ENCODE measurements at regions not wholly inside any gene's neighbourhood (a gene's known extent, or its start where the extent isn't known, plus 50 kb on each side); places are given as distances from the start of the nearest gene placed in this dataset.

DNA sequence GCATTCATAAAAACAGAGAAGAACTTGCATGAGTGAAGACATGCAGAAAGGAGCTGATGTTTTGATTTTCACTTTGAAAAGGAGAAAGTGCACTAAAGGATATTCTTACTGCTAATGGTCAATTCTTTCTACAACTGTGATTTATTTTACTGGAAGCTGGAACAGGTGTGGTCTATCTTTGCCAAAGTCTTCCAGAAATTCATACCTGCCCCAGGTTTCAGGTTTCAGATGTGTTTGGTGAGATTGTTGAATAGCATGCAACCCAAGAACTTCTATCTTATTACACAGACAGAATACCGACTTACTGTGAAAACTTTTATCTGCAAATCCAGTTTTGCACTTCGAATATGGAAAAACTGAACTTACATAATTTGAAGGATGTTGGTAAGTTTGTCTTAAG, 388.3 kb downstream of the PDGFC start:
- Mint-ChIP-seq H3K4me1 (peaks cover 41% of the 10 kb centered on the region), H3K36me3 (no peaks in the 10 kb centered on the region), H3K4me3 (no peak overlapping the region), H3K27me3 (ENCODE audit: low read depth) (no peaks in the 10 kb centered on the region), H3K27ac (peak overlapping the region; percentile 31), H3K9me3 (no peaks in the 10 kb centered on the region)
- TF ChIP-seq, protein P1, sequence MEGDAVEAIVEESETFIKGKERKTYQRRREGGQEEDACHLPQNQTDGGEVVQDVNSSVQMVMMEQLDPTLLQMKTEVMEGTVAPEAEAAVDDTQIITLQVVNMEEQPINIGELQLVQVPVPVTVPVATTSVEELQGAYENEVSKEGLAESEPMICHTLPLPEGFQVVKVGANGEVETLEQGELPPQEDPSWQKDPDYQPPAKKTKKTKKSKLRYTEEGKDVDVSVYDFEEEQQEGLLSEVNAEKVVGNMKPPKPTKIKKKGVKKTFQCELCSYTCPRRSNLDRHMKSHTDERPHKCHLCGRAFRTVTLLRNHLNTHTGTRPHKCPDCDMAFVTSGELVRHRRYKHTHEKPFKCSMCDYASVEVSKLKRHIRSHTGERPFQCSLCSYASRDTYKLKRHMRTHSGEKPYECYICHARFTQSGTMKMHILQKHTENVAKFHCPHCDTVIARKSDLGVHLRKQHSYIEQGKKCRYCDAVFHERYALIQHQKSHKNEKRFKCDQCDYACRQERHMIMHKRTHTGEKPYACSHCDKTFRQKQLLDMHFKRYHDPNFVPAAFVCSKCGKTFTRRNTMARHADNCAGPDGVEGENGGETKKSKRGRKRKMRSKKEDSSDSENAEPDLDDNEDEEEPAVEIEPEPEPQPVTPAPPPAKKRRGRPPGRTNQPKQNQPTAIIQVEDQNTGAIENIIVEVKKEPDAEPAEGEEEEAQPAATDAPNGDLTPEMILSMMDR (IDR thresholded peaks at IDR 0.05; ENCODE audit: unreplicated experiment), result no peak
- DNase-seq (ENCODE audit: low spot score in 2 of 2, unreplicated experiment in 2 of 2), result no peak

DNA sequence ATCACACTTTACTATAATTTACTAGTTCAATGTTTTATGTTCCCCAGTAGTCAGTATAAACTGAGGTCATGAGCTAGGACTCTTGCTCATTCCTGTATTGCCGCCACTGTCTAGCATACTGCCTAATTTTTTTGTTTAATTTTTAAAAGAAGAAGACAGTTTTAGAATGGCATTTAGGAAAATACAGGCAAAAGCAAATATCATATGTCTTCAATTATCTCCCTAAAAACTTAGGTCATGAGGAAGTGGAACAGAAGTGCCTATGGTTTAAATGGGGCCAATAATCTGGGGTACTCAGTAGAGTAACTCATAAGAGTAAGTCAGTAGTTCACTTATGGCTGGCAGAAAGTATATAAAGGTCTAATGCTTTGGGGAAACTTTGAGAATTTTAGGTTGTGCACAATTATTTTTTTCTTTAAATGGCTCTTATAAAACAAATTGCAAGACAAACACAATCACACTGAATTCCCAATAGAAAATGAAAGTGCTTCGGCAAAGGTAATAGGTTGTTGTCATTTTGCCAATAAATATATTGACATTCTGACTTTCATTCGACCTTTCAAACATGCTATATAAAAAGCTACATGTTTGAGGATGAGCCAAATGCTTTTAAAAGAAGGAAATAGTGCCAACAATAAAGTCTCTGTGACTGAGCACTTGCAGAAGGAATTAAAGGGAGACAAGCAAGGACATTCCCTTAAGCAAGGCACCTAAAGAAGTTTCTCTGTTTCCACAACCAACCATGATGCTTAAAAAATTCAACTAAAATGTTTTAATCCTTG, 390.1 kb downstream of the PDGFC start:
- H3K27ac Mint-ChIP-seq, result peak overlapping the region; percentile 78
- H3K4me3 Mint-ChIP-seq, result no peak overlapping the region
- H3K36me3 Mint-ChIP-seq, result no peaks in the 10 kb centered on the region
- no peak for DNase-seq (ENCODE audit: low spot score in 2 of 2, unreplicated experiment in 2 of 2)
- no peaks in the 10 kb centered on the region for H3K27me3 Mint-ChIP-seq (ENCODE audit: low read depth)
- H3K4me1 Mint-ChIP-seq, result peaks cover 54% of the 10 kb centered on the region
- H3K9me3 Mint-ChIP-seq, result no peaks in the 10 kb centered on the region
- TF ChIP-seq, protein P1 (IDR thresholded peaks at IDR 0.05; ENCODE audit: unreplicated experiment), result no peak

DNA sequence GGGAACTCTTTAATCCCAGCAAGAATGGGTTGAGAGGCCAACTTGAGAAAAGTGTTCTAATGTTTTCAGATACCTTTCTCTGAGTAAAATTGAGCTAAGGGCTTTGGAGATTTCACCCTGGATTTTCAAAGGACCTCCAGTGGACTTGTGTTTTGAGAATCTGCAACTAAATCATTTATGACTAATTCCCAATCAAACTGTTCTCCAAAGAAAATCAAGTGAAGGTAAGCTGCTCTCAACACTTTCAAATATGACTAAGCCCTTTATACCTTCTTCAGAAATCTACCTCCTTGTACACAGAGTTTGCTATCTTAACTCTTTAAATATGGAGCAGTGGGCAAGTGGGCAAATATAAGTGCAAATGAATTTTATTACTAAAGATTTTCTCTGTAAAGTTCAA, 392.9 kb downstream of the PDGFC start:
- TF ChIP-seq, protein P1 (IDR thresholded peaks at IDR 0.05; ENCODE audit: unreplicated experiment), result no peak
- Mint-ChIP-seq H3K27me3 (ENCODE audit: low read depth) (no peaks in the 10 kb centered on the region), H3K27ac (no peak overlapping the region), H3K4me1 (peaks cover 45% of the 10 kb centered on the region), H3K9me3 (no peaks in the 10 kb centered on the region), H3K36me3 (no peaks in the 10 kb centered on the region), H3K4me3 (no peak overlapping the region)
- DNase-seq (ENCODE audit: low spot score in 2 of 2, unreplicated experiment in 2 of 2), result no peak

DNA sequence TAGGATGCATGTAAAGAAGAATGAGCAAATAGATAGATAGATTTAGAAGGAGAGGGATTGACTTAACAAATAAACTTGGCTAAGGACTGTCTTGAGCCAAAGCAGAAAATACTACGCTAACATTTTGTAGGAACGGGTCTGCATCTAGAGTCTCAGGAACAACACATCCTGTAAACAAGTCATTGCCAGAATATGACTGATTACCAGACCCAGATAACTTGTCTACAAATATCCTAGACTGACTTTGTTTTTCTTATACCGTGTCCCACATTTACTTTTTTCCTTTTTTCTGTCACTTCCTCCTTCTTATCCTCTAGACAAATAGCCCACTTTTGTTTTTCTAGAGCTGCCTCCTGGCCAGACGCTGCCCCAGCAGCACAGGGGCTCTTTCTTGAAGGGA, 393.6 kb downstream of the PDGFC start:
- Mint-ChIP-seq H3K36me3 (no peaks in the 10 kb centered on the region), H3K4me3 (no peak overlapping the region), H3K27me3 (ENCODE audit: low read depth) (no peaks in the 10 kb centered on the region), H3K27ac (peak overlapping the region; percentile 47), H3K9me3 (no peaks in the 10 kb centered on the region), H3K4me1 (peaks cover 38% of the 10 kb centered on the region)
- TF ChIP-seq, protein P1 (IDR thresholded peaks at IDR 0.05; ENCODE audit: unreplicated experiment), result no peak
- DNase-seq (ENCODE audit: low spot score in 2 of 2, unreplicated experiment in 2 of 2), result no peak

DNA sequence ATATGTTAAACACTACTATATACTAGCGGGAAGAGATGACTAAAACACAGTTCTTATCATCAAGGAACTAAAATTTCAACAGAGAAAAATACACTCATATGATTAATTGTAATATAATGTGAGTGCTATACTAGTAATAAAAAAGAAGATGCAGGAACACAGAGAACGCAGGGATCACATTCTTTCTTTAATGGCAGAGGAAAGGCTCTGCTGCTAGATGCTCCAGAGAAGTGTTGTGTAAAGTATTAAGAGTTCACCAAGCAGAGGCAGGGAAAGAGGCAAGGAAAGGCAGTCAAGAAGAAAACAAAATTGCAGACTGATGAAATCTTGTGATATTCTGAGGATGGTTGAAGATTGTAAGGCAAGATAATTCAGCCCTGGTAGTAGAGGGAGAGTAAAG, 394.7 kb downstream of the PDGFC start:
- no peak for DNase-seq (ENCODE audit: low spot score in 2 of 2, unreplicated experiment in 2 of 2)
- H3K4me3 Mint-ChIP-seq, result no peak overlapping the region
- H3K4me1 Mint-ChIP-seq, result peaks cover 33% of the 10 kb centered on the region
- TF ChIP-seq, protein P1 (IDR thresholded peaks at IDR 0.05; ENCODE audit: unreplicated experiment), result no peak
- H3K9me3 Mint-ChIP-seq, result no peaks in the 10 kb centered on the region
- H3K27me3 Mint-ChIP-seq (ENCODE audit: low read depth), result no peaks in the 10 kb centered on the region
- H3K27ac Mint-ChIP-seq, result peak overlapping the region; percentile 37
- H3K36me3 Mint-ChIP-seq, result no peaks in the 10 kb centered on the region

Measured in mesothelial cell of epicardium (in vitro differentiated cells).